ENCODE measurements at regions not wholly inside any gene's neighbourhood (a gene's known extent, or its start where the extent isn't known, plus 50 kb on each side); places are given as distances from the start of the nearest gene placed in this dataset.

DNA sequence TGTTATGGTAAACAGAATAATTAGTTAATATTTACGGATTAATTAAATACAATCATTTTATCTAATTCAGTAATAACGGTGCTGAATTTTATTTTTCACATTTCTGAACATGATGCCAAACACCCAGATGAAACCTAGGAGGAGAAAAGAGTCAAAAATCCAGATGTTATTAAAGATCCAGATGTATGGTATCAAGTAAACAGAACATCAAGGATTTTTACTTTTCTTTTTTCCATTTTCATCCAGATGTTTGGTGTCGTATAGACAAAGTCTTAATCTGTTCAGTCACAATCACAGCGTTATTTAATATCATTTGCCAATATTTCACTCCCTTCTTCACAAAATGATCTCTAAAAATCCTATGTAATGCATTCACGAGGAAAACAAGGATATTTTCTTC lies 64.0 kb upstream of the NR2F2 start:
- no peak for DNase-seq (ENCODE audit: low read depth)

DNA sequence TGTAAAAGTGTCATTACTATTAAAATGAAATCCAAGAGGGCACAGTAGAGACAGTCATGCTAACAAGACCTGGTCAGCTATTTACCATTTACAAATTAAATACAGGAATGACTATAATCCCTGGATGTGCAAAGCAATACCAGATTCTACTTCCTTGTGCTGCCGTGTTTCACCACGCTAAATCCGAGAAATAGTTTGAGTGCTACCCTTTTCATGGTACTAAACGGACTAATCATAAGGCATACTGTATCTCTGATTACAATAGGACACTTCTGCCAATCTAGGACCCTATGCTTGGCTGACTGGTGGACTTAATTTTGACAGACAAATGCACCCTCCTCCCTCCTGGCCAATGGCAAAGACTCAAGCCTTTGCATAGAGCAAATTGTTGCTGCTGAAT lies 63.0 kb upstream of the NR2F2 start:
- no peak for DNase-seq (ENCODE audit: low read depth)

DNA sequence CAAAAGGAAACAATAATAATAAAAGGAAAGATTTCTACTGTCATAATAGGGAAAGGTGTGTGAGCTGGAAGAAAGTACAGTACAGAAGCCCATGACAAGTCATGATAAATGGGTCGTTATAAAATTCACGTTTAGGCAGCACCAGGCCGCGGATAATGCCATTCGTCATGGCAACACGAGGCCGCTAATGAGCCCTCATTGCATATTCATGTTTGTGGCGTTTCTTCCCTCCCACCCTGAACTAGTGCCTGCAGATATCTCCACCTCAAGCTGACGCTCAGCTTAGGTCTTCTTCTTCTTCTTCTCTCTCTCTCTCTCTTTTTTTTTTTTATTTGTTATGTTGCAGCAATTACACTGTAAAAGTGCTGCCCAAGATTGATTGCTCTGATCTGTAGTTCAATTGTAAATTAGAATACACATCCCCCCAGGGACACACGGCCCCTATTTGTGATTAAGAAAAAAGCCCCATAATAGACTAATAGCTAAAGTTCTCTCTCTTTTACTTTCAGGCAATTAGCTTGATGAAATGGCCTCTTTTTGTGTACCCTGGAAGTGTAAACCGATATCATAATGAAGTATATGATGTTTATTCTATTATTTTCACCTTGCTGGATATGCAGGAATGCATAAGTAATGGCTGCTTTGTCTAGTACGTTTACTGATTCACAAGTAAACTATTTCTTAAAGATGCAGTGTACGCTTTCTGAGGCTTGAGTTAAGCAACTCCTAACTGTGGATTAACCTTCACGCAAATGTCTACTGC lies 61.9 kb upstream of the NR2F2 start:
- DNase-seq (ENCODE audit: low read depth) = no peak

DNA sequence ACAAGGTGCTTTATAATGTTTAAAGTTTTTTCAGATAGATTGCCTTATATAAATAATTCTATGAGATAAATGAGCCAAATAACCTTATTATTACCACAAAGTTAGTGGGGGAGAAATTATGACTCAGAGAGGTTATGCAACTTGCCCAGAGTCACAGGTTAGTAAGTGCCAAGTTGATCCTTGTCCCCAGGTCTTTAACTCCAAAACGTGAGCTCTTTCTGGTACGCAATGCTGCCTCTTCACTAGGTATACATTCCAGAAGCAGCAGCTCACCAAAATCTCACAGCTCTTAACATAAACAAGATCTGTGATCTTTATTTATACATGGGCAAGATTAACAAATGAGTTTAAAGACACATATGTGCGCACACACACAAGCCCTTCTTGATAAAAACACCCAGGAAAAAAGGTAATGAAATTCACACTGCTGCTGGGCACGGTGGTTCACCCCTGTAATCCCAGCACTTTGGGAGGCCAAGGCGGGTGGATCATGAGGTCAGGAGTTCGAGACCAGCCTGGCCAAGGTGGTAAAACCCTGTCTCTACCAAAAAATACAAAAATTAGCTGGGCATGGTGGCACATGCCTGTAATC lies 59.8 kb upstream of the NR2F2 start:
- no peak for DNase-seq (ENCODE audit: low read depth)

- no peak for DNase-seq (ENCODE audit: low read depth)
Observed at GRCh38 chr15:96272427-96272826, 58.1 kb upstream of the NR2F2 start.

DNA sequence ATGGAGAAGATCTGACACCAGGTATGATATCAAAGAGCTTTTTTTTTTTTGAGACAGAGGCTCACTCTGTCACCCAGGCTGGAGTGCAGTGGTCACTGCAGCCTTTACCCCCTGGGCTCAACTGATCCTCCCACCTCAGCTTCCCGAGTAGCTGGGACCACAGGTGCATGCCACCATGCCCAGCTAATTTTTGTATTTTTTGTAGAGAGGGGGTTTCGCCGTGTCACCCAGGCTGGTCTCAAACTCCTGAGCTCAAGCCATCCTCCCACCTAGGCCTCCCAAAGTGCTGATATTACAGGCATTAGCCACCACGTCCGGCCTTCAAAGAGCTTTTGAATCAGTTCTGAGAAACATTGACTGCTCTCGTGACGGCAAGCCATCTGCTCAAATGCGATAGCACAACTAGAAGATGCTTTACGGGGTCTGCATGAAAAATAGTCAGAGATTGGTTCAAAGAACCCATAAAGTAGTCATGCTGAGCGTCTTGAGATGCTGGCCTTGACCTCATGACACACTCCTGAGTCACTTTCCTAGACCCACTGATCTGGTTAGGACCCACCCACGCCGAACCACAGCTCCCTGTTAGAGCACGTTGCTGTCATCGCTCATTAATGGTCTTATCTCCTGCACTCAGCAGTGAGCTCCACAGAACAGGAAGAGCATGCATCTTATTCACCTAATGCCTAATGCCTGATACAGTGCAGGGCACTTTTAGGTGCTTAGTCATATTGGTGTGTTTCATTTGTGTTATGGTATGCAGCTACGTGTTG lies 57.0 kb upstream of the NR2F2 start:
- DNase-seq (ENCODE audit: low read depth) = no peak

GRCh38 chr15:96274087-96274440 lies 56.4 kb upstream of the NR2F2 start:
- DNase-seq (ENCODE audit: low read depth) = no peak

- DNase-seq (ENCODE audit: low read depth) = no peak
Observed at GRCh38 chr15:96274698-96275097, 55.8 kb upstream of the NR2F2 start.

- no peak for DNase-seq (ENCODE audit: low read depth)
Observed at GRCh38 chr15:96276438-96277210, 53.9 kb upstream of the NR2F2 start.

All from T-helper 22 cell (primary cell).